Transverse colon (tissue), 4 donors: ENCODE measurements at regions not wholly inside any gene's neighbourhood (a gene's known extent, or its start where the extent isn't known, plus 50 kb on each side); places are given as distances from the start of the nearest gene placed in this dataset.

Experiments used
- DNase-seq: peaks from one replicate; pipeline ENCODE4 v3.0.0-alpha.2; 2019
- H3K27ac ChIP-seq, 4 donors: fragments of 200-600 bp; sonication (generic); 2 replicates each; pipeline ENCODE4 v1.5.1; 2016 to 2018; ENCODE audit warnings: inconsistent platforms in 4 of 4
- H3K27me3 ChIP-seq: fragments of 200-600 bp; sonication (generic); 2 replicates; pipeline ENCODE4 v1.5.1; 2017; ENCODE audit warnings: inconsistent platforms
- H3K36me3 ChIP-seq, 4 donors: fragments of 200-600 bp; sonication (generic); 2 replicates each; pipeline ENCODE4 v1.5.1; 2017 to 2019; ENCODE audit warnings: inconsistent platforms in 4 of 4
- H3K4me1 ChIP-seq, 4 donors: fragments of 200-600 bp; sonication (generic); 2 replicates each; pipeline ENCODE4 v1.5.1; 2017 to 2020; ENCODE audit warnings: inconsistent platforms in 4 of 4
- H3K4me3 ChIP-seq, 4 donors: fragments of 200-600 bp; sonication (generic); 1 replicate in 1 of 4; 2 replicates in 3 of 4; pipeline versions ENCODE4 v1.5.1 to v1.6.1; 2017 to 2019; ENCODE audit warnings: inconsistent platforms in 4 of 4
- H3K9me3 ChIP-seq, 2 donors: fragments of 200-600 bp; sonication (generic); 2 replicates each; pipeline ENCODE4 v1.5.1; 2017 to 2019; ENCODE audit warnings: inconsistent platforms in 2 of 2
- EP300 ChIP-seq: sonication (generic); formaldehyde crosslinking; IDR thresholded peaks from one replicate; pipeline ENCODE4 v1.6.1; 2017; ENCODE audit warnings: antibody characterized with exemption, low read depth
- POLR2A ChIP-seq: fragments of 450-650 bp; IDR thresholded peaks from one replicate; pipeline ENCODE4 v1.6.1; 2016; ENCODE audit warnings: antibody characterized with exemption, mild to moderate bottlenecking, moderate library complexity
- POLR2AphosphoS5 ChIP-seq, 3 donors: sonication (generic); formaldehyde crosslinking; IDR thresholded peaks; one replicate each; pipeline ENCODE4 v1.6.1; 2016; ENCODE audit warnings: antibody characterized with exemption in 3 of 3
- WGBS, 2 donors: methylation state at CpG; one replicate each; pipeline ENCODE4 v1.1.5; 2018; ENCODE audit warnings: low coverage in 1 of 2; 5-methylcytosine and 5-hydroxymethylcytosine counted together
- in situ Hi-C, 4 donors: fragments of 200-750 bp; cut with MboI; loops; one replicate each; pipeline versions ENCODE4 v1.15.0 to v1.15.1; 2017; ENCODE audit warnings: low sequenced_read_pairs in 3 of 4, low pct_ligation_motif_present in 1 of 4, low pct_unique_long_range_greater_than_20kb in 1 of 4
- intact Hi-C: fragments of 100-400 bp; cut with DNase I; formaldehyde crosslinking; loops from one replicate; pipeline ENCODE4 v1.15.1; 2023; ENCODE audit warnings: low total_unique reads
- TF ChIP-seq, protein P1 (sequence below), 5 experiments: fragments of 200-600 bp in 3 of 5; fragments of 450-650 bp in 2 of 5; sonication (generic) in 3 of 5; IDR thresholded peaks; 1 replicate in 2 of 5; 2 replicates in 3 of 5; pipeline ENCODE4 v1.5.1; 2016 to 2017; ENCODE audit warnings: antibody characterized with exemption in 5 of 5, inconsistent platforms in 3 of 5, mild to moderate bottlenecking in 2 of 5, moderate library complexity in 1 of 5

DNA sequence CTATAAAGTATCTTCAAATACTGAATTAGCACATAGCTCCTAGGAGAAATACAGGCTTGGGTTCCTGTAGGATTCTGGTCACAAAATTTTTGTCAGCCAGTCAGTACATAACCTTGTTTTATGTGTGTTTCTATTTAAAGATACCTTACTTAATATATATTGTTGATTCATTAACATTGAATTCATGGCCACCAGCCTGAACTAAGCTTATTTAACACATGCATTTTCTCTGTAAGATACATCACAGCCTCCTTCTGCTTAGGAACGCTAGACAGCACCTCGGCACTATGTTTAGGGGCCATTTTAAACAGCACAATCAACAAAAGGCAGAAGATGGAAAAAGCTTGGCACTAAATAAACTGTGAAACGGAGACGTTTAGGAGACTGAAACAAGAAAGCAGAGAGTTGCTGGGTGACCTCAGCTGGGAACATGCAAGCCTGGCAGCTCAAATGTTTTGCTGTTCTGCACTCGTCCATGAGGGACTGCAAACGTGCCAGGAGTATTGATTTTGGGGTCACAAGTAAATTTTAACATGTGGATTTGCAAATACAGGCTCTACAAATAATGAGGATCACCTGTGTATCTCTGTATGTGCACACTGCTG lies 432.2 kb upstream of the TPM1 start:
- DNase-seq: no peak
- Histone ChIP-seq H3K27ac (no peak overlapping the region), H3K4me3 (no peak overlapping the region), H3K9me3 (no peaks in the 10 kb centered on the region), H3K4me1 (peaks cover 0 to 4% (median 0%) of the 10 kb centered on the region in 4 donors), H3K36me3 (no peaks in the 10 kb centered on the region), H3K27me3 (no peaks in the 10 kb centered on the region)
- 66 to 68% methylated on average over 4 to 6 of the region's 6 CpGs for WGBS, 2 donors
- TF ChIP-seq POLR2AphosphoS5 (IDR thresholded peaks at IDR 0.05) (no peak), POLR2A (no peak), EP300 (no peak)
- TF ChIP-seq, protein P1, sequence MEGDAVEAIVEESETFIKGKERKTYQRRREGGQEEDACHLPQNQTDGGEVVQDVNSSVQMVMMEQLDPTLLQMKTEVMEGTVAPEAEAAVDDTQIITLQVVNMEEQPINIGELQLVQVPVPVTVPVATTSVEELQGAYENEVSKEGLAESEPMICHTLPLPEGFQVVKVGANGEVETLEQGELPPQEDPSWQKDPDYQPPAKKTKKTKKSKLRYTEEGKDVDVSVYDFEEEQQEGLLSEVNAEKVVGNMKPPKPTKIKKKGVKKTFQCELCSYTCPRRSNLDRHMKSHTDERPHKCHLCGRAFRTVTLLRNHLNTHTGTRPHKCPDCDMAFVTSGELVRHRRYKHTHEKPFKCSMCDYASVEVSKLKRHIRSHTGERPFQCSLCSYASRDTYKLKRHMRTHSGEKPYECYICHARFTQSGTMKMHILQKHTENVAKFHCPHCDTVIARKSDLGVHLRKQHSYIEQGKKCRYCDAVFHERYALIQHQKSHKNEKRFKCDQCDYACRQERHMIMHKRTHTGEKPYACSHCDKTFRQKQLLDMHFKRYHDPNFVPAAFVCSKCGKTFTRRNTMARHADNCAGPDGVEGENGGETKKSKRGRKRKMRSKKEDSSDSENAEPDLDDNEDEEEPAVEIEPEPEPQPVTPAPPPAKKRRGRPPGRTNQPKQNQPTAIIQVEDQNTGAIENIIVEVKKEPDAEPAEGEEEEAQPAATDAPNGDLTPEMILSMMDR (IDR thresholded peaks at IDR 0.05): no peak
- intact Hi-C loops: no loop called here
- in situ Hi-C loops: no loop called here

DNA sequence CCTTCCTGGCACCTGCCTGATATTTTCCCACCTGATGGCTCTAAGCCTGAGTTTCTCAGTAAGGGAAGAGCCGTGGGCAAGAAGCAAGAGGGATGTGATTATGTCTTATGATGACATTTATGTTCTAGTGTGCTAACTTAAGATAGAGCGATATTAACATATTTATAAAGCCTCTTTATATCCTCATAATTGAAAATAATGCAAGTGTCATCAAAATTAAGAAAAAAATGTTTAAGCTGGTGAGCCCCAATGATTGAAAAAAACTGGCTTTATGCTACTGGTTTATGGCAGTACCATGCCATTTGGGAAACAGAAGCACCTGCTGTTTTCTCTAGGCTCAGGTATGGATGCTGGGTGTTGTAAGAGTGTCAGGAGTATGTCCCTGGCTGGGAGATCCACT lies 431.5 kb upstream of the TPM1 start:
- Histone ChIP-seq H3K9me3 (no peaks in the 10 kb centered on the region), H3K36me3 (no peaks in the 10 kb centered on the region), H3K27ac (no peak overlapping the region), H3K4me3 (no peak overlapping the region), H3K4me1 (peaks cover 0 to 4% (median 0%) of the 10 kb centered on the region in 4 donors), H3K27me3 (no peaks in the 10 kb centered on the region)
- intact Hi-C loops (no loop called here), in situ Hi-C loops (no loop called here)
- TF ChIP-seq EP300 (no peak), POLR2A (no peak), POLR2AphosphoS5 (IDR thresholded peaks at IDR 0.05) (no peak)
- TF ChIP-seq, protein P1 (IDR thresholded peaks at IDR 0.05): no peak
- 90 to 93% methylated on average over 1 to 2 of the region's 2 CpGs for WGBS, 2 donors
- DNase-seq: no peak

DNA sequence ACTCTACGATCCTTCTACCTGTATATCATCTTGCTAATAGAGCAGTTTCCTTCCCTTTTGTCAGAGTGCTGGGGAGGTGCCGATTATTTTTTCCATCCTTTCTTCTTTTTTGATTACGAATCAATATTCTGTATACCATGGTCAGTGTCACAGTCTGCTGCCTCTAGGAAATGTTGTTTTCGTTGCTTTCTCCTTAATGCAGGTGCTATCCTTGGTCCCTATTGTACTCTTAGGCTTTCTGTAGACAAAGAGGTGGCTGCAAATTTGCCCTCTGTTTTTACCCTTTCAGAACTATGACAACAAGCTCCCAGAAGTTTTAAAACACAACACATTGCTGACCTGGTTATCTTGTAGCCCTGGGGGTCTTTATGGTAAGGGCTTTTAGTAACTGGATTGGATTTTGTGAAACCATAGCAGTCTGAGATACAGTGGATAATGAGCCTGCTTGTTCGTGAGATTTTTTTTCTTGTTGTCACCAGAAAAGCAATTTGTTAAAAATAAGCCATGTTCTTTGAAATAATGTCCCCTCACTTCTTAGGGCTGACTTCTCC lies 430.3 kb upstream of the TPM1 start:
- 76 to 92% methylated on average over 4 to 5 of the region's 5 CpGs for WGBS, 2 donors
- intact Hi-C loops: no loop called here
- Histone ChIP-seq H3K36me3 (no peaks in the 10 kb centered on the region), H3K27me3 (no peaks in the 10 kb centered on the region), H3K4me1 (peaks cover 0 to 4% (median 0%) of the 10 kb centered on the region in 4 donors), H3K9me3 (no peaks in the 10 kb centered on the region), H3K4me3 (no peak overlapping the region), H3K27ac (no peak overlapping the region)
- DNase-seq: no peak
- TF ChIP-seq POLR2AphosphoS5 (IDR thresholded peaks at IDR 0.05) (no peak), EP300 (no peak), POLR2A (no peak)
- TF ChIP-seq, protein P1 (IDR thresholded peaks at IDR 0.05): no peak
- in situ Hi-C loops: no loop called here

DNA sequence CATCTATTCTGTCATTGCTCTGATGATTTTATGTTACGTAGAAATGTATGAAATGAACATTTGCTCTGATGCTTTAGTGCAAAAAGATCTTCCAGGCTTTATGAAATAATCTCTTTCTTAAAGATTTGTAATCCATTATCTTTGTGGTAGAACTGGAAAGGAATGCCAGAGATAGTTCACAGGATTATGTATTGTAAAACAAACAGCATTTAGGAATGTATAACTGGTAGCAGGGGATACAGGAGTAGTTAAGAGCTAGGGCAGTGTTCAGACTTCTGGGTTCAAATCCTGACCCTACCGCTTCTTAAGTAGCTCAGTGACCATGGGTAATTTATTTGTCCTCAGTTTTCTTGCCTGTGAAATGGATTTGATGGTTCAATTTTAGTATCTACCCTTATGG lies 429.8 kb upstream of the TPM1 start:
- WGBS, 2 donors: 90 to 94% methylated on average over 2 of the region's 2 CpGs
- H3K4me1 ChIP-seq: peaks cover 0 to 4% (median 0%) of the 10 kb centered on the region in 4 donors

More for the DNA sequence above, 429.8 kb upstream of the TPM1 start:
- Histone ChIP-seq H3K36me3 (no peaks in the 10 kb centered on the region), H3K27ac (no peak overlapping the region), H3K9me3 (no peaks in the 10 kb centered on the region), H3K4me3 (no peak overlapping the region), H3K27me3 (no peaks in the 10 kb centered on the region)
- intact Hi-C loops (no loop called here), in situ Hi-C loops (no loop called here)
- DNase-seq: no peak
- TF ChIP-seq, protein P1 (IDR thresholded peaks at IDR 0.05): no peak
- TF ChIP-seq POLR2AphosphoS5 (IDR thresholded peaks at IDR 0.05) (no peak), POLR2A (no peak), EP300 (no peak)
